ENCODE measurements at regions not wholly inside any gene's neighbourhood (a gene's known extent, or its start where the extent isn't known, plus 50 kb on each side); places are given as distances from the start of the nearest gene placed in this dataset.
A peak's percentile ranks its signal among the peaks of the same experiment; 100 is the strongest.

DNA sequence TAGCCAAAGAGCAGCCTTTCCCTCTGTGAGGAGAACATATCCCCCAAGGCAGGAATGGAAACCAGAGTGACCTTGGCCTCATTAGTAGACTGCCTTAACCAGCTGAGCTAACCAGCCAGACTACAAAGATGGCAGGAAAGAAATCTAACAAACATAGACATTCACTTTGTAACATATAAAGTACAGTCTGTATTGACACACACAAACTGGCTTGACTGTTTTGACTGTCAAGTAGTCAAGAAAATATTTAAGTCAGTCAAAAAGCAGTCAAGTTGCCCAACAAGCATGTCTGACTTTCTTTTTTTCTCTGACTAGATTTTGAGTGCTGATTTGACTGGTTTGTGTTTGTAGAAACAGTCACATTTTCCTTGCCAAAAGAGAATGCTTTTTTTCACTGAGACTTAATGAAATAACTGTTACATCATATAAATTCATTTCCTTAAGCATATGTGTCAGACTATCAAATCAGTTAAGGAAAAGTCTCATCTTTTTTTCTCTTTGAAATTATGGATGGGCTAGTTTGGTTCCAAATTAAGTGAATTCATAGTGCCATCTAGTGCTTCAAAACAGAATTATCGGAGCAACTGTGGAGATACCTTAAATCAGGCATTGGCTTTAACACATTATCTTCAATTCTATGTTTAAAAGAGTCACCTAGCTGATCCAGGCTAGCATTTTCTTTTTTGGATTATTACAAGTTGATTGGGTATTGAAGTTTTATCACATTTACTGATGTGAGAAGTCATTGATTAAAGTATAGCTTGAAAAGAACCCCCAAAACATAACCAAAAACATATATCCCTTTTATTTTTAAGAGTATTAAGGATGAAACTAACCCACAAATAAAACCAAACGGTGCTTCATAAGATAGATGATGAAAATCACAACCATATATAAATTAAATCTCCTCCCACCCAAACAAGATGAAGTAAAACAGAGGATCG is 75.0 kb downstream of the ATP6V1G3 start:
- in situ Hi-C loops (cut with MboI), result loop anchor here (25.0 kb wide), 3 partner anchors 378 to 853 kb away; partner anchors contain the start of genes C1orf53 and LHX9
- 40 to 41% methylated on average over 3 of the region's 3 CpGs for WGBS, 2 experiments (ENCODE audit: low coverage in 1 of 2, low lambda C conversion rate in 2 of 2, missing lambda C conversion rate in 2 of 2)
- peaks cover 49% of the 10 kb centered on the region for H3K4me1 ChIP-seq (ENCODE audit: insufficient read depth)
- no peaks in the 10 kb centered on the region for H3K27me3 ChIP-seq (replicated peaks; ENCODE audit: insufficient read depth)
- no peak for TF ChIP-seq EZH2phosphoT487 (IDR thresholded peaks at IDR 0.05; ENCODE audit: insufficient read depth, low read depth)
- no peak for TF ChIP-seq EZH2 (IDR thresholded peaks at IDR 0.05; ENCODE audit: insufficient read depth, poor library complexity, severe bottlenecking)
- H3K9ac ChIP-seq, result peak overlapping the region; percentile 11; the same call in 1 of the 2 replicates
- peak overlapping the region; percentile 45 for H3K4me2 ChIP-seq (ENCODE audit: unreplicated experiment)
- H3K4me3 ChIP-seq, result no peak overlapping the region
- peak overlapping the region; percentile 65 for H3K27ac ChIP-seq
- H3K36me3 ChIP-seq (ENCODE audit: low read depth), result no peaks in the 10 kb centered on the region
- DNase-seq, result peak; percentile 82
- H3K9me3 ChIP-seq (ENCODE audit: low read depth), result no peaks in the 10 kb centered on the region
- H2AFZ ChIP-seq, result peak overlapping the region; percentile 43
- H3K9me2 ChIP-seq (ENCODE audit: insufficient read depth), result peaks cover 9% of the 10 kb centered on the region; the same call in 1 of the 2 replicates
- H4K20me1 ChIP-seq (ENCODE audit: insufficient read depth), result no peaks in the 10 kb centered on the region
- peaks cover 15% of the 10 kb centered on the region; the same call in 1 of the 2 replicates for H3K79me2 ChIP-seq (ENCODE audit: insufficient read depth)
- H3F3A ChIP-seq (ENCODE audit: insufficient read depth), result peaks cover 26% of the 10 kb centered on the region

GRCh38 chr1:198463709-198464108 is 76.8 kb downstream of the ATP6V1G3 start:
- Histone ChIP-seq H3K4me3 (no peak overlapping the region), H3K9me3 (ENCODE audit: low read depth) (no peaks in the 10 kb centered on the region), H2AFZ (no peak overlapping the region), H3K79me2 (ENCODE audit: insufficient read depth) (peaks cover 15% of the 10 kb centered on the region; the same call in 1 of the 2 replicates), H3K4me2 (ENCODE audit: unreplicated experiment) (no peak overlapping the region), H3K9ac (no peak overlapping the region), H3K36me3 (ENCODE audit: low read depth) (no peaks in the 10 kb centered on the region), H3K4me1 (ENCODE audit: insufficient read depth) (peaks cover 47% of the 10 kb centered on the region), H3K27ac (no peak overlapping the region), H4K20me1 (ENCODE audit: insufficient read depth) (no peaks in the 10 kb centered on the region), H3K9me2 (ENCODE audit: insufficient read depth) (no peaks in the 10 kb centered on the region), H3K27me3 (replicated peaks; ENCODE audit: insufficient read depth) (no peaks in the 10 kb centered on the region), H3F3A (ENCODE audit: insufficient read depth) (peaks cover 26% of the 10 kb centered on the region)
- no peak for DNase-seq
- TF ChIP-seq EZH2phosphoT487 (IDR thresholded peaks at IDR 0.05; ENCODE audit: insufficient read depth, low read depth) (no peak), EZH2 (IDR thresholded peaks at IDR 0.05; ENCODE audit: insufficient read depth, poor library complexity, severe bottlenecking) (no peak)
- in situ Hi-C loops (cut with MboI), result loop anchor here (25.0 kb wide), 3 partner anchors 376 to 851 kb away; partner anchors contain the start of genes C1orf53 and LHX9

- in situ Hi-C loops (cut with MboI), result loop anchor here (25.0 kb wide), 3 partner anchors 375 to 850 kb away; partner anchors contain the start of genes C1orf53 and LHX9
- H3K4me2 ChIP-seq (ENCODE audit: unreplicated experiment), result peak overlapping the region; percentile 5
- peak; percentile 81 for DNase-seq
Measured at GRCh38 chr1:198462365-198463019, 78.0 kb downstream of the ATP6V1G3 start.

GRCh38 chr1:198455966-198456365 is 84.5 kb downstream of the ATP6V1G3 start:
- Histone ChIP-seq H3K27ac (no peak overlapping the region), H3K9me2 (ENCODE audit: insufficient read depth) (no peaks in the 10 kb centered on the region), H2AFZ (no peak overlapping the region), H3K4me1 (ENCODE audit: insufficient read depth) (no peaks in the 10 kb centered on the region), H3K36me3 (ENCODE audit: low read depth) (no peaks in the 10 kb centered on the region), H3K27me3 (replicated peaks; ENCODE audit: insufficient read depth) (no peaks in the 10 kb centered on the region), H3F3A (ENCODE audit: insufficient read depth) (no peaks in the 10 kb centered on the region), H4K20me1 (ENCODE audit: insufficient read depth) (no peaks in the 10 kb centered on the region), H3K4me2 (ENCODE audit: unreplicated experiment) (no peak overlapping the region), H3K4me3 (no peak overlapping the region), H3K9me3 (ENCODE audit: low read depth) (no peaks in the 10 kb centered on the region), H3K9ac (no peak overlapping the region), H3K79me2 (ENCODE audit: insufficient read depth) (no peaks in the 10 kb centered on the region)
- no peak for DNase-seq
- WGBS, 2 experiments (ENCODE audit: low coverage in 1 of 2, low lambda C conversion rate in 2 of 2, missing lambda C conversion rate in 2 of 2), result 81 to 88% methylated on average over 3 of the region's 3 CpGs
- in situ Hi-C loops (cut with MboI), result loop anchor here (25.0 kb wide), 3 partner anchors 369 to 844 kb away; partner anchors contain the start of genes C1orf53 and LHX9
- no peak for TF ChIP-seq EZH2phosphoT487 (IDR thresholded peaks at IDR 0.05; ENCODE audit: insufficient read depth, low read depth)

More at GRCh38 chr1:198462365-198463019, 78.0 kb downstream of the ATP6V1G3 start:
- H3K36me3 ChIP-seq (ENCODE audit: low read depth), result no peaks in the 10 kb centered on the region
- H3K9me2 ChIP-seq (ENCODE audit: insufficient read depth), result no peaks in the 10 kb centered on the region
- H3K4me3 ChIP-seq, result no peak overlapping the region
- H3K4me1 ChIP-seq (ENCODE audit: insufficient read depth), result peaks cover 36% of the 10 kb centered on the region
- H3K27me3 ChIP-seq (replicated peaks; ENCODE audit: insufficient read depth), result no peaks in the 10 kb centered on the region
- no peak overlapping the region for H2AFZ ChIP-seq
- H3K79me2 ChIP-seq (ENCODE audit: insufficient read depth), result peaks cover 15% of the 10 kb centered on the region; the same call in 1 of the 2 replicates
- H3F3A ChIP-seq (ENCODE audit: insufficient read depth), result peaks cover 26% of the 10 kb centered on the region
- TF ChIP-seq EZH2 (IDR thresholded peaks at IDR 0.05; ENCODE audit: insufficient read depth, poor library complexity, severe bottlenecking) (no peak), EZH2phosphoT487 (IDR thresholded peaks at IDR 0.05; ENCODE audit: insufficient read depth, low read depth) (no peak)
- H3K9me3 ChIP-seq (ENCODE audit: low read depth), result no peaks in the 10 kb centered on the region
- peak overlapping the region; percentile 34 for H3K27ac ChIP-seq
- 94 to 96% methylated on average over 1 of the region's 1 CpG for WGBS, 2 experiments (ENCODE audit: low coverage in 1 of 2, low lambda C conversion rate in 2 of 2, missing lambda C conversion rate in 2 of 2)
- H4K20me1 ChIP-seq (ENCODE audit: insufficient read depth), result no peaks in the 10 kb centered on the region
- no peak overlapping the region for H3K9ac ChIP-seq
